ENCODE measurements at regions not wholly inside any gene's neighbourhood (a gene's known extent, or its start where the extent isn't known, plus 50 kb on each side); places are given as distances from the start of the nearest gene placed in this dataset.

DNA sequence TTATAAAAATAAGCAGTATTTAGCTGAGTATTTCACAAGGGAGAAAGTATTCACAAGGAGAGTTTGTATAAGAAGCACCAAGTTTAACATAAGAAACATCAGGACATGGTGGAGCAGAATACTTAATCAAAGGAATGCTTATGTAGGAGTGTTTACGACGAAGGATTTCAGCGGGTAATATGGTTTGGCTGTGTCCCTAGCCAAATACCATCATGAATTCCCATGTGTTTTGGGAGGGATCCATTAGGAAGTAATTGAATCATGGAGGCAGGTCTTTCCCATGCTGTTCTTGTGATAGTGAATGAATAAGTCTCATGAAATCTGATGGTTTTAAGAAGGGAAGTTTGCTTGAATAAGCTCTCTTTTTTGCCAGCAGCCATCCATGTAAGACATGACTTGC is 1099.1 kb upstream of the ADGRB3 start (continued):
- TF ChIP-seq TCF3 (IDR thresholded peaks at IDR 0.05; ENCODE audit: borderline replicate concordance, insufficient read depth, low read depth, low read length) (no peak), ZNF274 (IDR thresholded peaks at IDR 0.05; ENCODE audit: insufficient read depth, insufficient read length) (no peak), POLR2A (IDR thresholded peaks at IDR 0.05; ENCODE audit: low read depth, low read length) (no peak), ZNF207 (IDR thresholded peaks at IDR 0.05; ENCODE audit: borderline replicate concordance) (no peak), BMI1 (IDR thresholded peaks at IDR 0.05; ENCODE audit: borderline replicate concordance) (no peak), ZNF384 (IDR thresholded peaks at IDR 0.05; ENCODE audit: borderline replicate concordance, low read depth, low read length) (no peak)
- TF ChIP-seq, protein P1, sequence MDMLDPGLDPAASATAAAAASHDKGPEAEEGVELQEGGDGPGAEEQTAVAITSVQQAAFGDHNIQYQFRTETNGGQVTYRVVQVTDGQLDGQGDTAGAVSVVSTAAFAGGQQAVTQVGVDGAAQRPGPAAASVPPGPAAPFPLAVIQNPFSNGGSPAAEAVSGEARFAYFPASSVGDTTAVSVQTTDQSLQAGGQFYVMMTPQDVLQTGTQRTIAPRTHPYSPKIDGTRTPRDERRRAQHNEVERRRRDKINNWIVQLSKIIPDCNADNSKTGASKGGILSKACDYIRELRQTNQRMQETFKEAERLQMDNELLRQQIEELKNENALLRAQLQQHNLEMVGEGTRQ (IDR thresholded peaks at IDR 0.05; ENCODE audit: borderline replicate concordance, low read depth, low read length) = no peak

DNA sequence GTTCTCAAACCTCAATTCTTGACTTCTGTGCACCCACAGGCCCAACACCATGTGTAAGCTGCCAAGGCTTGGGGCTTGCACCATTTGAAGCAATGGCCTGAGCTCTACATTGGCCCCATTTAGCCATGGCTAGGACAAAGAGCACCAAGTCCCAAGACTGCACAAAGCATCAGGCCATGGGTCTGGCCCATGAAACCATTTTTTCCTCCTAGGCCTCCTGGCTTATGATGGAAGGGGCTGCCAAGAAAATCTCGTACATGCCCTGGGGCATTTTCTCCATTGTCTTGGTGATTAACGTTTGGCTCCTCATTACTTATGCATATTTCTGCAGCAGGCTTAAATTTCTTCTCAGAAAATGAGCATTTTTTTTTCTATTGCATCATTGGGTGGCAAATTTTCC is 1128.7 kb upstream of the ADGRB3 start:
- TF ChIP-seq NFIC (IDR thresholded peaks at IDR 0.05; ENCODE audit: low read depth, low read length) (no peak), SMARCA5 (IDR thresholded peaks at IDR 0.05) (no peak), CEBPB (IDR thresholded peaks at IDR 0.05; ENCODE audit: borderline replicate concordance in 1 of 2, low read depth in 2 of 2, low read length in 2 of 2) (no peak), RBBP5 (conservative IDR thresholded peaks at IDR 0.05) (no peak), NFXL1 (IDR thresholded peaks at IDR 0.05; ENCODE audit: borderline replicate concordance) (no peak), ZBED1 (IDR thresholded peaks at IDR 0.05; ENCODE audit: borderline replicate concordance) (no peak)
- TF ChIP-seq, protein P2, sequence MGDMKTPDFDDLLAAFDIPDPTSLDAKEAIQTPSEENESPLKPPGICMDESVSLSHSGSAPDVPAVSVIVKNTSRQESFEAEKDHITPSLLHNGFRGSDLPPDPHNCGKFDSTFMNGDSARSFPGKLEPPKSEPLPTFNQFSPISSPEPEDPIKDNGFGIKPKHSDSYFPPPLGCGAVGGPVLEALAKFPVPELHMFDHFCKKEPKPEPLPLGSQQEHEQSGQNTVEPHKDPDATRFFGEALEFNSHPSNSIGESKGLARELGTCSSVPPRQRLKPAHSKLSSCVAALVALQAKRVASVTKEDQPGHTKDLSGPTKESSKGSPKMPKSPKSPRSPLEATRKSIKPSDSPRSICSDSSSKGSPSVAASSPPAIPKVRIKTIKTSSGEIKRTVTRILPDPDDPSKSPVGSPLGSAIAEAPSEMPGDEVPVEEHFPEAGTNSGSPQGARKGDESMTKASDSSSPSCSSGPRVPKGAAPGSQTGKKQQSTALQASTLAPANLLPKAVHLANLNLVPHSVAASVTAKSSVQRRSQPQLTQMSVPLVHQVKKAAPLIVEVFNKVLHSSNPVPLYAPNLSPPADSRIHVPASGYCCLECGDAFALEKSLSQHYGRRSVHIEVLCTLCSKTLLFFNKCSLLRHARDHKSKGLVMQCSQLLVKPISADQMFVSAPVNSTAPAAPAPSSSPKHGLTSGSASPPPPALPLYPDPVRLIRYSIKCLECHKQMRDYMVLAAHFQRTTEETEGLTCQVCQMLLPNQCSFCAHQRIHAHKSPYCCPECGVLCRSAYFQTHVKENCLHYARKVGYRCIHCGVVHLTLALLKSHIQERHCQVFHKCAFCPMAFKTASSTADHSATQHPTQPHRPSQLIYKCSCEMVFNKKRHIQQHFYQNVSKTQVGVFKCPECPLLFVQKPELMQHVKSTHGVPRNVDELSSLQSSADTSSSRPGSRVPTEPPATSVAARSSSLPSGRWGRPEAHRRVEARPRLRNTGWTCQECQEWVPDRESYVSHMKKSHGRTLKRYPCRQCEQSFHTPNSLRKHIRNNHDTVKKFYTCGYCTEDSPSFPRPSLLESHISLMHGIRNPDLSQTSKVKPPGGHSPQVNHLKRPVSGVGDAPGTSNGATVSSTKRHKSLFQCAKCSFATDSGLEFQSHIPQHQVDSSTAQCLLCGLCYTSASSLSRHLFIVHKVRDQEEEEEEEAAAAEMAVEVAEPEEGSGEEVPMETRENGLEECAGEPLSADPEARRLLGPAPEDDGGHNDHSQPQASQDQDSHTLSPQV (IDR thresholded peaks at IDR 0.05) = no peak
- 0% methylated on average over 2 of the region's 2 CpGs for WGBS (ENCODE audit: insufficient coverage, insufficient replicate concordance, low lambda C conversion rate, missing lambda C conversion rate)
- H4K20me1 ChIP-seq (ENCODE audit: control insufficient read depth, insufficient read depth) = no peaks in the 10 kb centered on the region
- no peak overlapping the region for H3K4me2 ChIP-seq (ENCODE audit: control insufficient read depth, insufficient read depth)
- DNase-seq (ENCODE audit: low read depth, low spot score) = no peak
- in situ Hi-C loops (cut with MboI) = no loop called here
- no peaks in the 10 kb centered on the region for H3K9me3 ChIP-seq (replicated peaks; ENCODE audit: control insufficient read depth, insufficient read depth, low read length)
- FAIRE-seq = no peak
- no peak overlapping the region for H3K27ac ChIP-seq (ENCODE audit: control insufficient read depth, insufficient read depth)
- CTCF ChIA-PET = no interaction called here
- SMC1A ChIA-PET (ENCODE audit: uncharacterized antibody, unreplicated experiment) = no interaction called here
- no peaks in the 10 kb centered on the region for H3K79me2 ChIP-seq (ENCODE audit: control insufficient read depth, insufficient read depth, low read length)
- no peak overlapping the region for H3K9ac ChIP-seq (ENCODE audit: control insufficient read depth, insufficient read depth, low read length)
- no peaks in the 10 kb centered on the region for H3K27me3 ChIP-seq (replicated peaks in 1 of 2; ENCODE audit: control insufficient read depth in 2 of 2, insufficient read depth in 2 of 2, low read length in 1 of 2)
- ATAC-seq = no peak
- RAD21 ChIA-PET (ENCODE audit: unreplicated experiment) = no interaction called here
- H3K36me3 ChIP-seq (ENCODE audit: control insufficient read depth in 2 of 2, insufficient read depth in 2 of 2, low read length in 1 of 2) = no peaks in the 10 kb centered on the region
- no peaks in the 10 kb centered on the region for H3K4me1 ChIP-seq (ENCODE audit: control insufficient read depth, insufficient read depth, low read length)
- no peak overlapping the region for H2AFZ ChIP-seq (ENCODE audit: control insufficient read depth, low read depth, low read length)
- no peak overlapping the region for H3K4me3 ChIP-seq
- POLR2A ChIA-PET = no interaction called here
- intact Hi-C loops (cut with micrococcal nuclease; ENCODE audit: unreplicated experiment) = no loop called here
- no TSS peak for BruUV-seq (replicated peaks)
